Right ventricle myocardium inferior (tissue), 1 donor: ENCODE measurements at regions not wholly inside any gene's neighbourhood (a gene's known extent, or its start where the extent isn't known, plus 50 kb on each side); places are given as distances from the start of the nearest gene placed in this dataset.
"Not testable (repeated sequence)": the region's sequence is repeated elsewhere in the genome, so short reads cannot be mapped to it uniquely, and the experiment has no call there.

Source experiments
- ATAC-seq: fragments of 200-7000 bp; cut with Tn5 transposase; one replicate; pipeline ENCODE4 v1.9.1; 2020; ENCODE audit warnings: mild to moderate bottlenecking, moderate library complexity
- DNase-seq: peaks from one replicate; pipeline ENCODE4 v3.0.0; 2021; ENCODE audit errors: missing footprints
- intact Hi-C: fragments of 100-400 bp; cut with DNase I; formaldehyde crosslinking; loops from one replicate; pipeline ENCODE4 v1.11.0; 2022
- donor health status: DM: no; HTN: yes; CAD: no; lungs with severe emphysema.

- no peak for ATAC-seq
Observed at GRCh38 chr1:190762325-190762724, 284.7 kb upstream of the BRINP3 start.

GRCh38 chr1:190792873-190793272 lies 315.2 kb upstream of the BRINP3 start:
- no peak for ATAC-seq
- intact Hi-C loops, result no loop called here
- DNase-seq, result no peak

More at GRCh38 chr1:190762325-190762724, 284.7 kb upstream of the BRINP3 start:
- DNase-seq, result no peak
- intact Hi-C loops, result no loop called here

GRCh38 chr1:190807629-190808028 lies 330.0 kb upstream of the BRINP3 start:
- intact Hi-C loops, result no loop called here
- DNase-seq, result no peak
- ATAC-seq, result no peak

DNA sequence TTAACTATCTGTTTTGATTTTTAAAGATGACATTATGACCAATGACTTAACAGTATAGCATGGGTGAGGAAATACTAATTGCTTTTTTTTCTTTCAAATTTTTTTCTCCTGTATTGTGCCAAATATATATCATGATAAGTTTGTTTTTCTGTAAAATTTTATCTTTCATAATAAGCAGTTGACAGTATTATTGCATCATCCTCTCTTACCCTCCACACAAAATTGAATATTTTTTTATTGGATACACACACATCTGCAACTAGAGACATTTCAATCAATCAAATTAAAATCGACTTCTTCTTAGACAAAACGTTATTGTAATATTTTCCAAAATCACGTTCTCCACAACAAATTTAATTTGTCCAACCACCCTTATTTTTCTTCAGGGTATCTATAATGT lies 330.4 kb upstream of the BRINP3 start:
- ATAC-seq, result no peak
- no peak for DNase-seq
- intact Hi-C loops, result no loop called here

GRCh38 chr1:190809312-190809711 lies 331.6 kb upstream of the BRINP3 start:
- intact Hi-C loops, result no loop called here
- DNase-seq (no peak), ATAC-seq (no peak)

DNA sequence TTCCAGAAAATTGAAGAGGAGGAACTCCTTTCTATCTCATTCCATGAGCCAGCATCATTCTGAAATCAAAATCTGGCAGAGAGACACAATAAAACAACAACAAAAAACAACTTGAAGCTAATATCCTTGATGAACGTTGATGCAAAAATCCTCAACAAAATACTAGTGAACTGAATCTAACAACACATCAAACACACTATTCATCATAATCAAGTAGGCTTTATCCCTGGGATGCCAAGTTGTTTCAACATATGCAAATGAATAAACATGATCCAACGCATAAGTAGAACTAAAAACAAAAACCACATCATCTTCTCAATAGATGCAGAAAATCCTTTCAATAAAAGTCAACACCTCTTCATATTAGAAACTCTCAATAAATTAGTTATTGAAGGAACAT lies 335.3 kb upstream of the BRINP3 start:
- intact Hi-C loops, result no loop called here
- DNase-seq, result no peak

GRCh38 chr1:190832511-190832910 lies 354.8 kb upstream of the BRINP3 start:
- DNase-seq, result no peak
- intact Hi-C loops, result no loop called here
- ATAC-seq, result no peak

More for the DNA sequence above, 335.3 kb upstream of the BRINP3 start:
- no peak for ATAC-seq

DNA sequence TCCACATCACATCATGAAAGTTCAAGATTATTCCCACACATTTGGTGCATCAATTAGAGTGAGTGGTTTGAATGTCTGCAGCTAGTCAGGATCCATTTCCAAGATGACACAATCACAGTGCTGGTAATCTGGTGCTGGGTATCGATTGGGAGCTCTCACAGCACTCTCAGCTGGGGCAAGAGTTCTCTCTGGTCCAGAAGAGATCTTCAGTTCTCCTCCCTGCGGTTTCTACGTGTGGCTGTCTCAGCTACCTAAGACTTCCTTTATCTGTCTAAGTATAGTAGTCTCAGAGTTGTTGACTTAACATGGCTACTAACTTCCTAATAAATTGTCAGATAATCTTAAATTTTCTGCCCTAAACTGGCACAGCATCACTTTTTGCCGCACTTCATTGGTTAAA lies 358.0 kb upstream of the BRINP3 start:
- DNase-seq (no peak), ATAC-seq (no peak)
- intact Hi-C loops, result no loop called here

DNA sequence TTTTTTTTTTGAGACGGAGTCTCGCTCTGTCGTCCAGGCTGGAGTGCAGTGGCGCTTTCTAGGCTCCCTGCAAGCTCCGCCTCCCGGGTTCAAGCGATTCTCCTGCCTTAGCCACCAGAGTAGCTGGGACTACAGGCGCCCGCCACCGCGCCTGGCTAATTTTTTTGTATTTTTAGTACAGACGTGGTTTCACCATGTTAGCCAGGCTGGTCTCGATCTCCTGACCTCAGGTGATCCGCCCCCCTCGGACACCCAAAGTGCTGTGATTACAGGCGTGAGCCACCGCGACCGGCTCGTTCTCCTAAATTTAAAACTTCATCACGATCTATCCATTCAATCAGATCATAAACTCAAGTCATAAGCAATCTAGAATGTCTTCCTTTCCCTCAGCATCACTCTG lies 359.5 kb upstream of the BRINP3 start:
- intact Hi-C loops, result not testable (repeated sequence)

GRCh38 chr1:190837888-190838287 lies 360.2 kb upstream of the BRINP3 start:
- no peak for DNase-seq
- intact Hi-C loops, result no loop called here
- ATAC-seq, result no peak

More for the DNA sequence above, 359.5 kb upstream of the BRINP3 start:
- DNase-seq, ATAC-seq: not testable (repeated sequence)

DNA sequence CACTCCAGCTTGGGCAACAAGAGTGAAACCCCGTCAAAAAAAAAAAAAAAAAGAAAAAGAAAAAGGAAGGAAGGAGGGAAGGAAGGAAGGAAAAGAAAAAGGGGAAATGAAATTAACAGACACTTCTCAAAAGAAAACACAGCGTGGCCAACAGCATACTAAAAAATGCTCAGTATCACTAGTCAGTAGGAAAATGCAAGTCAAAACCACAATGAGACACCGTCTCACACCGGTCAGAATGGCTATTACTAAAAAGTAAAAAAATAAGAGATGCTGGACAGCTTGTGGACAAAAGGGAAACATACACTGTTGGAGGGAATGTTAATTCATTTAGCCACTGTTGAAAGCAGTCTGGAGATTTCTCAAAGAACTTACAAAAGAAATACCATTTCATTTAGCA lies 369.5 kb upstream of the BRINP3 start:
- intact Hi-C loops, result no loop called here
- no peak for DNase-seq
- no peak for ATAC-seq

- intact Hi-C loops, result no loop called here
- ATAC-seq, result no peak
Observed at GRCh38 chr1:190849346-190849745, 371.7 kb upstream of the BRINP3 start.

GRCh38 chr1:190852611-190853010 lies 374.9 kb upstream of the BRINP3 start:
- DNase-seq (no peak), ATAC-seq (no peak)
- intact Hi-C loops, result no loop called here

More at GRCh38 chr1:190849346-190849745, 371.7 kb upstream of the BRINP3 start:
- DNase-seq, result no peak

- no peak for DNase-seq
- intact Hi-C loops, result no loop called here
- ATAC-seq, result no peak
Observed at GRCh38 chr1:190858140-190858539, 380.5 kb upstream of the BRINP3 start.

GRCh38 chr1:190864013-190864641 lies 386.5 kb upstream of the BRINP3 start:
- ATAC-seq (no peak), DNase-seq (no peak)
- intact Hi-C loops, result no loop called here

- intact Hi-C loops, result no loop called here
- ATAC-seq (no peak), DNase-seq (no peak)
Observed at GRCh38 chr1:190880352-190880751, 402.7 kb upstream of the BRINP3 start.

DNA sequence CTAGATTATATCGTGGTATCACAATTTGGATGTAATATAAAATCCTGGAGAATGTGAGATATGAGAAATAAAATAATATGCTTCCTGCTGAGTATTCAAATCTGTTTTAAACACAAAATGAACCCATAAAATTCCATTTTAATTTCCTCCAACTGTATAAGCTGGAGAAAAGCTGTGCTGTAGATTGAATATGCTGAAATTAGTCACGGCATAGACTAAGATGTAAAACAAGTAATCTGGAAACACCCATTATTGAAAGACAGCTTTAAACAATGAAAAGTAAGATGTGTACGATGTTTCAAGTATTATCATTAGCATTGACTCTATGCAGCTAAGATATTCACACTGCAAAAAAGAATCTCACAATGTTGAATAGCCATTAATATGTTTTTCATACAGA lies 403.4 kb upstream of the BRINP3 start:
- DNase-seq (no peak), ATAC-seq (no peak)
- intact Hi-C loops, result no loop called here

DNA sequence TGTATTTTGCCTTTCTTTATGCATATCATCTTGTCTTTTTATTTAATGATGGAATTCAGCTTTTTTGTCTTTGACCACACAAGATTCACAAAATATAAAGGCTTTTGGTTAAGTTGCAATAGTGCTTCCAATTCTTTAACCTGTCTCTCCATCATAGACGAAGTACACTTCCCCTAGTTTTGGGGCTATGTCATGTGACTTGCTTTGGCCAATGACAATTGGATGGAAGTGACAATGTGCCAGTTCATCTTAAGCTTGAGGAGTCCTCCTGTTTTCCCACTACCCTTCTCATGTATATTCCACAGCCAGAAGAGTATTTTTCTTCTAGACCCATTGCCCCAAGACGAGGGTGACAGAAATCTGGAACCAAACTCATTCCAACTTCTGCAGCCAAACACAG lies 419.6 kb upstream of the BRINP3 start:
- ATAC-seq (no peak), DNase-seq (no peak)
- intact Hi-C loops, result no loop called here

- ATAC-seq (no peak), DNase-seq (no peak)
Observed at GRCh38 chr1:190904091-190904695, 426.5 kb upstream of the BRINP3 start.

GRCh38 chr1:190906206-190906725 lies 428.6 kb upstream of the BRINP3 start:
- intact Hi-C loops, result no loop called here
- DNase-seq, result no peak
- ATAC-seq, result no peak

More at GRCh38 chr1:190904091-190904695, 426.5 kb upstream of the BRINP3 start:
- intact Hi-C loops, result no loop called here

DNA sequence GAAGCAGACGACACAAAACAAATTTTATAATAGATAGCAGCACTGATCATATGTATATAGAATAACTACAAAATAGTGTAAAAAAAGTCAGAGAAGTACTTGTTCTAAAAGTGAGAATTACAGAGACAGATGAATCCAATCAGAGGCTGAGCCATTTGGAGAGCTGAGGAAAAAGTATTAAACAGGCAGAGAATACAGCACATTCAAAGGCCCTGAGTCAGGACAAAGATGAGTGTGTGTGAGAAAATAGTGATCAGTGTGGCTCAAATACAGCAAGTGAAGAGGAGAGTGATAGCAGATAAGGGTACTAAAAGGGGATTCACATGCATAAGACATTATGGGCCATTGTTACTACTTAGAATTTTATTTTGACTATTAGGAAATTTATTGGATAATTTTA lies 430.6 kb upstream of the BRINP3 start:
- ATAC-seq, result no peak
- no peak for DNase-seq
- intact Hi-C loops, result no loop called here
